ENCODE measurements at regions not wholly inside any gene's neighbourhood (a gene's known extent, or its start where the extent isn't known, plus 50 kb on each side); places are given as distances from the start of the nearest gene placed in this dataset.

GRCh38 chr17:72416054-72416675, 295.3 kb downstream of the SOX9 start:
- TF ChIP-seq GATA2 (IDR thresholded peaks at IDR 0.05; ENCODE audit: low read depth, low read length) (no peak), GATA3 (IDR thresholded peaks at IDR 0.05; ENCODE audit: low read depth, low read length) (no peak)
